Neural cell (in vitro differentiated cells): ENCODE measurements at regions not wholly inside any gene's neighbourhood (a gene's known extent, or its start where the extent isn't known, plus 50 kb on each side); places are given as distances from the start of the nearest gene placed in this dataset.
"Not testable (repeated sequence)": the region's sequence is repeated elsewhere in the genome, so short reads cannot be mapped to it uniquely, and the experiment has no call there.

Experiments used
- H2AFZ ChIP-seq: fragments of 200-600, 300-800 bp; sonication (generic), shearing (Covaris generic); 2 replicates; pipeline ENCODE4 v1.6.0; 2014; ENCODE audit warnings: low read depth, mild to moderate bottlenecking, antibody characterized with exemption, low read length, moderate library complexity
- H3F3A ChIP-seq: fragments of 200-600 bp; shearing (Covaris generic); 2 replicates; pipeline ENCODE4 v1.6.1; 2016; ENCODE audit warnings: mild to moderate bottlenecking, moderate library complexity, mixed read lengths, antibody characterized with exemption, low read length; ENCODE audit not compliant: insufficient read depth, poor library complexity, severe bottlenecking
- H3K27ac ChIP-seq: fragments of 200-600, 300-800 bp; sonication (generic), shearing (Covaris generic); 2 replicates; pipeline ENCODE4 v1.5.1; 2014; ENCODE audit warnings: mild to moderate bottlenecking, low read length, moderate library complexity
- H3K27me3 ChIP-seq: fragments of 300-800, 200-600 bp; sonication (generic), shearing (Covaris generic); 2 replicates; pipeline ENCODE4 v1.6.0; 2014; ENCODE audit warnings: mild to moderate bottlenecking, low read depth, low read length, moderate library complexity; ENCODE audit not compliant: insufficient read depth
- H3K36me3 ChIP-seq: fragments of 300-800, 200-600 bp; sonication (generic), shearing (Covaris generic); 2 replicates; pipeline ENCODE4 v1.5.1; 2014; ENCODE audit warnings: mild to moderate bottlenecking, antibody characterized with exemption, low read length, moderate library complexity; ENCODE audit not compliant: insufficient read depth
- H3K4me2 ChIP-seq: fragments of 300-800, 200-600 bp; sonication (generic), shearing (Covaris generic); 2 replicates; pipeline ENCODE4 v1.6.0; 2014; ENCODE audit warnings: mild to moderate bottlenecking, low read length
- H3K4me3 ChIP-seq: fragments of 300-800, 200-600 bp; sonication (generic), shearing (Covaris generic); 2 replicates; pipeline ENCODE4 v1.5.1; 2014; ENCODE audit warnings: mild to moderate bottlenecking, low read length, moderate library complexity
- H3K79me2 ChIP-seq: fragments of 200-600 bp; shearing (Covaris generic); replicated peaks from 2 replicates; pipeline ENCODE4 v1.6.0; 2014; ENCODE audit warnings: mild to moderate bottlenecking, low read length, moderate library complexity; ENCODE audit not compliant: insufficient read depth
- H3K9ac ChIP-seq: fragments of 300-800, 200-600 bp; sonication (generic), shearing (Covaris generic); 2 replicates; pipeline ENCODE4 v1.6.1; 2016; ENCODE audit warnings: mild to moderate bottlenecking, low read length, mixed read lengths
- H3K9me2 ChIP-seq: fragments of 200-600 bp; shearing (Covaris generic); 2 replicates; pipeline ENCODE4 v1.6.1; 2016; ENCODE audit warnings: mild to moderate bottlenecking, low read length, mixed read lengths; ENCODE audit not compliant: insufficient read depth
- H3K9me3 ChIP-seq: fragments of 200-600, 300-800 bp; sonication (generic), shearing (Covaris generic); 2 replicates; pipeline ENCODE4 v1.6.1; 2016; ENCODE audit warnings: mild to moderate bottlenecking, mixed run types, low read length, moderate library complexity, mixed read lengths
- H4K20me1 ChIP-seq: fragments of 200-600 bp; shearing (Covaris generic); 2 replicates; pipeline ENCODE4 v1.6.1; 2016; ENCODE audit warnings: mild to moderate bottlenecking, mixed run types; ENCODE audit not compliant: insufficient read depth
- EP300 ChIP-seq: fragments of 450-650 bp; conservative IDR thresholded peaks from 2 replicates; pipeline ENCODE4 v1.6.1; 2014; ENCODE audit warnings: antibody characterized with exemption, mild to moderate bottlenecking, moderate library complexity; ENCODE audit not compliant: poor library complexity, severe bottlenecking
- EZH2 ChIP-seq: fragments of 200-600, 300-800 bp; shearing (Covaris generic), sonication (generic); IDR thresholded peaks from 2 replicates; pipeline ENCODE4 v1.6.1; 2014; ENCODE audit warnings: antibody characterized with exemption, low read length, borderline replicate concordance, mild to moderate bottlenecking; ENCODE audit not compliant: insufficient read depth, poor library complexity, severe bottlenecking
- MXI1 ChIP-seq: fragments of 450-650 bp; conservative IDR thresholded peaks from 2 replicates; pipeline ENCODE4 v1.6.1; 2014; ENCODE audit warnings: antibody characterized with exemption, mild to moderate bottlenecking; ENCODE audit not compliant: poor library complexity, severe bottlenecking
- POLR2AphosphoS5 ChIP-seq: IDR thresholded peaks from 2 replicates; pipeline ENCODE4 v1.6.1; 2012
- RAD21 ChIP-seq: fragments of 450-650 bp; conservative IDR thresholded peaks from 2 replicates; pipeline ENCODE4 v1.6.1; 2014; ENCODE audit warnings: antibody characterized with exemption, mild to moderate bottlenecking, moderate library complexity
- SMC3 ChIP-seq: fragments of 450-650 bp; conservative IDR thresholded peaks from 2 replicates; pipeline ENCODE4 v1.6.1; 2014; ENCODE audit warnings: antibody characterized with exemption, mild to moderate bottlenecking, moderate library complexity; ENCODE audit not compliant: poor library complexity
- TAF1 ChIP-seq: IDR thresholded peaks from 2 replicates; pipeline ENCODE4 v1.6.1; 2012; ENCODE audit warnings: low read depth
- TF ChIP-seq, protein P1 (sequence below): fragments of 450-650 bp; IDR thresholded peaks from 2 replicates; pipeline ENCODE4 v1.5.1; 2014; ENCODE audit warnings: antibody characterized with exemption, mild to moderate bottlenecking, moderate library complexity; ENCODE audit not compliant: poor library complexity, severe bottlenecking
- TF ChIP-seq, protein P2 (sequence below): IDR thresholded peaks from 2 replicates; pipeline ENCODE4 v1.6.1; 2012; ENCODE audit warnings: borderline replicate concordance

- no peaks in the 10 kb centered on the region for H3F3A ChIP-seq
- no peaks in the 10 kb centered on the region for H3K79me2 ChIP-seq
- H3K9me2 ChIP-seq: no peaks in the 10 kb centered on the region
- TF ChIP-seq, protein P1, sequence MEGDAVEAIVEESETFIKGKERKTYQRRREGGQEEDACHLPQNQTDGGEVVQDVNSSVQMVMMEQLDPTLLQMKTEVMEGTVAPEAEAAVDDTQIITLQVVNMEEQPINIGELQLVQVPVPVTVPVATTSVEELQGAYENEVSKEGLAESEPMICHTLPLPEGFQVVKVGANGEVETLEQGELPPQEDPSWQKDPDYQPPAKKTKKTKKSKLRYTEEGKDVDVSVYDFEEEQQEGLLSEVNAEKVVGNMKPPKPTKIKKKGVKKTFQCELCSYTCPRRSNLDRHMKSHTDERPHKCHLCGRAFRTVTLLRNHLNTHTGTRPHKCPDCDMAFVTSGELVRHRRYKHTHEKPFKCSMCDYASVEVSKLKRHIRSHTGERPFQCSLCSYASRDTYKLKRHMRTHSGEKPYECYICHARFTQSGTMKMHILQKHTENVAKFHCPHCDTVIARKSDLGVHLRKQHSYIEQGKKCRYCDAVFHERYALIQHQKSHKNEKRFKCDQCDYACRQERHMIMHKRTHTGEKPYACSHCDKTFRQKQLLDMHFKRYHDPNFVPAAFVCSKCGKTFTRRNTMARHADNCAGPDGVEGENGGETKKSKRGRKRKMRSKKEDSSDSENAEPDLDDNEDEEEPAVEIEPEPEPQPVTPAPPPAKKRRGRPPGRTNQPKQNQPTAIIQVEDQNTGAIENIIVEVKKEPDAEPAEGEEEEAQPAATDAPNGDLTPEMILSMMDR: no peak
- TF ChIP-seq SMC3 (no peak), MXI1 (no peak), EP300 (no peak), EZH2 (no peak), TAF1 (no peak), POLR2AphosphoS5 (no peak), RAD21 (no peak)
- TF ChIP-seq, protein P2, sequence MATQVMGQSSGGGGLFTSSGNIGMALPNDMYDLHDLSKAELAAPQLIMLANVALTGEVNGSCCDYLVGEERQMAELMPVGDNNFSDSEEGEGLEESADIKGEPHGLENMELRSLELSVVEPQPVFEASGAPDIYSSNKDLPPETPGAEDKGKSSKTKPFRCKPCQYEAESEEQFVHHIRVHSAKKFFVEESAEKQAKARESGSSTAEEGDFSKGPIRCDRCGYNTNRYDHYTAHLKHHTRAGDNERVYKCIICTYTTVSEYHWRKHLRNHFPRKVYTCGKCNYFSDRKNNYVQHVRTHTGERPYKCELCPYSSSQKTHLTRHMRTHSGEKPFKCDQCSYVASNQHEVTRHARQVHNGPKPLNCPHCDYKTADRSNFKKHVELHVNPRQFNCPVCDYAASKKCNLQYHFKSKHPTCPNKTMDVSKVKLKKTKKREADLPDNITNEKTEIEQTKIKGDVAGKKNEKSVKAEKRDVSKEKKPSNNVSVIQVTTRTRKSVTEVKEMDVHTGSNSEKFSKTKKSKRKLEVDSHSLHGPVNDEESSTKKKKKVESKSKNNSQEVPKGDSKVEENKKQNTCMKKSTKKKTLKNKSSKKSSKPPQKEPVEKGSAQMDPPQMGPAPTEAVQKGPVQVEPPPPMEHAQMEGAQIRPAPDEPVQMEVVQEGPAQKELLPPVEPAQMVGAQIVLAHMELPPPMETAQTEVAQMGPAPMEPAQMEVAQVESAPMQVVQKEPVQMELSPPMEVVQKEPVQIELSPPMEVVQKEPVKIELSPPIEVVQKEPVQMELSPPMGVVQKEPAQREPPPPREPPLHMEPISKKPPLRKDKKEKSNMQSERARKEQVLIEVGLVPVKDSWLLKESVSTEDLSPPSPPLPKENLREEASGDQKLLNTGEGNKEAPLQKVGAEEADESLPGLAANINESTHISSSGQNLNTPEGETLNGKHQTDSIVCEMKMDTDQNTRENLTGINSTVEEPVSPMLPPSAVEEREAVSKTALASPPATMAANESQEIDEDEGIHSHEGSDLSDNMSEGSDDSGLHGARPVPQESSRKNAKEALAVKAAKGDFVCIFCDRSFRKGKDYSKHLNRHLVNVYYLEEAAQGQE: no peak
- H3K4me3 ChIP-seq: no peak overlapping the region
- H4K20me1 ChIP-seq: no peaks in the 10 kb centered on the region
- H3K27me3 ChIP-seq: no peaks in the 10 kb centered on the region
- no peaks in the 10 kb centered on the region for H3K9me3 ChIP-seq
- no peak overlapping the region for H3K4me2 ChIP-seq
- no peaks in the 10 kb centered on the region for H3K36me3 ChIP-seq
- H2AFZ ChIP-seq: no peak overlapping the region
- H3K27ac ChIP-seq: no peak overlapping the region
- no peak overlapping the region for H3K9ac ChIP-seq
Measured at GRCh38 chr20:5480824-5481600, 129.8 kb downstream of the GPCPD1 start.

DNA sequence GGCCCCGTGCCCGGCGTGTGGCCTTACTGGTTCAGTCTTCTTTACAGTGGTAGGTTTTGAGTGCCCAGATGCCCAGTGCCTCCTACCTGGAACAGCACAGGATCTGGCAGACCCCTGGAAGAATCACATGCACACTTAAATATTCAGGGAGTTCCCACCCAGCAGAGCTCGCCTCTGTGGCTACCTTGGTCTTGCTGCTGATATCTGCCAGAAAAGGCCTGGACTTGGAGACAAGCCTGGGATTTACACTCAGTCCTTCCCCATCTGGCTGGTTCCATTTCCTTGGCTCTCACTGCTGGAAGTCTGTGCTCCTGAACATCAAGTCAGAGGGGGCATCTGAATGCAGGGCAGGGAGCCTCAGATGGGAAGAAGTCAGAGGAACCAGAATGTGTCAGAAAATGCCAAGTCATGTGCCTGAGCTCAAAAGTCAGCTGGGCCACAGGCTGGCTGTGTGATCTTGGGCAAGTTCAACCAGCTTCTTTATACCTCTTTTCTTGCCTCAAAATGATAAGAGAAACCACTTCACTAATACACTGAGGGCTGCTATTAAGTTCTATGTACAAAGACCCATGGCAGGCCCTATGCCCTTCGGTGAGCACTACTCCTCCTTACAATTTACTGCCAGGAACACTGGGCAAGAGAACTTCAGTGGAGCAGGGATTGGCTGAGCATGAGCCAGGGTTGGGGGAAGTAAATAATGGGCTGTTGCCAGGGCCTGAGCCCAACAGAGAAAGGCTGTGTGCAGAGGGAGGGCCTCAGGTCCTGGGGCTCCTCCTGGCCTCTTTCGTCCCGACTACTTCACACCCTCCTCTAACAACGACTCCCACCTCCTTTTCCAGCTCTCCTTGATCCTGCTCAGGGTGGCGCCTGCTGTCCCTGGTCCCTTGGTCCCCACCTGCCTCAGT is 135.9 kb downstream of the GPCPD1 start:
- Histone ChIP-seq H4K20me1 (no peaks in the 10 kb centered on the region), H3K79me2 (no peaks in the 10 kb centered on the region), H3K36me3 (no peaks in the 10 kb centered on the region), H3K9ac (no peak overlapping the region), H3K27ac (no peak overlapping the region), H3K4me3 (no peak overlapping the region), H3K9me2 (no peaks in the 10 kb centered on the region), H3F3A (no peaks in the 10 kb centered on the region), H3K9me3 (no peaks in the 10 kb centered on the region), H2AFZ (no peak overlapping the region), H3K27me3 (no peaks in the 10 kb centered on the region), H3K4me2 (no peak overlapping the region)
- no peak for TF ChIP-seq POLR2AphosphoS5
- TF ChIP-seq EP300: no peak
- TF ChIP-seq, protein P2: no peak
- no peak for TF ChIP-seq EZH2

GRCh38 chr20:5471866-5472265 is 138.9 kb downstream of the GPCPD1 start:
- H4K20me1 ChIP-seq, H3F3A ChIP-seq, H3K4me2 ChIP-seq, H3K9me3 ChIP-seq, H2AFZ ChIP-seq, H3K27ac ChIP-seq, H3K9me2 ChIP-seq, H3K79me2 ChIP-seq, H3K27me3 ChIP-seq, H3K9ac ChIP-seq, H3K4me3 ChIP-seq, H3K36me3 ChIP-seq: not testable (repeated sequence)
